Stimulated activated naive CD8-positive, alpha-beta T cell treated with anti-CD3 and anti-CD28 coated beads, Interleukin-15, amount 100 ng/mL, for 72 hours (primary cell): ENCODE measurements at regions not wholly inside any gene's neighbourhood (a gene's known extent, or its start where the extent isn't known, plus 50 kb on each side); places are given as distances from the start of the nearest gene placed in this dataset.

ENCODE experiments used
- ATAC-seq: fragments of 150-1000 bp; cut with Tn5 transposase; 2 replicates; pipeline ENCODE4 v1.10.0; 2021; ENCODE audit warnings: mild to moderate bottlenecking, moderate library complexity
- DNase-seq, 2 donors: peaks; one replicate each; pipeline ENCODE4 v3.0.0; 2021 to 2022
- H3K27ac Mint-ChIP-seq, 2 donors: one replicate each; pipeline ENCODE4 v1.8.0; 2022; ENCODE audit warnings: mild to moderate bottlenecking in 2 of 2, mixed read lengths in 2 of 2, moderate library complexity in 2 of 2
- H3K27me3 Mint-ChIP-seq: one replicate; pipeline ENCODE4 v1.8.0; 2022; ENCODE audit warnings: mixed read lengths
- H3K4me1 Mint-ChIP-seq: one replicate; pipeline ENCODE4 v1.8.0; 2022; ENCODE audit warnings: mild to moderate bottlenecking, mixed read lengths
- H3K4me3 Mint-ChIP-seq, 2 donors: one replicate each; pipeline ENCODE4 v1.8.0; 2022; ENCODE audit warnings: mild to moderate bottlenecking in 2 of 2, mixed read lengths in 2 of 2, moderate library complexity in 1 of 2
- H3K9me3 Mint-ChIP-seq, 2 donors: one replicate each; pipeline ENCODE4 v1.8.0; 2022; ENCODE audit warnings: mixed read lengths in 2 of 2

DNA sequence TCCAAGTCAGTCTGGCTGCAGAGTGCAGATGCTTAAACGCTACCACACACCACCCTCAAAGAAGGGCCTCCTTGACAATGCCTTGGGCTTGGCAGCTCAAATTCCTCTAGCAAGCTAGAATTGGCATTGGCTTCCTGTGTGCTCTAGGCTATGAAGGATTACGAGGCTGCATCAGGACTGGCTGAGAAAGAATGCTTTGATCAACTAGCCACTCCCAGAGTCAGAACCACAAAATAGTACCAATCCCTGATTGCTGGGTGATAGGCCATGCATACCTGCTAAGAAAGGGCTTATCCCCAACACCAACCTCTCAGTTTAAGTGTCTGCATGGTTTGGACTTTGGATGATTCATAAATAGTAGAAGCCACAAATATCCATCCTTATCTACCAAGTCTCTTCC, 504.9 kb downstream of the OMA1 start:
- no peak for DNase-seq
- no peak overlapping the region for H3K27ac Mint-ChIP-seq
- H3K4me1 Mint-ChIP-seq, result no peaks in the 10 kb centered on the region
- H3K4me3 Mint-ChIP-seq, result no peak overlapping the region
- no peaks in the 10 kb centered on the region for H3K9me3 Mint-ChIP-seq
- H3K27me3 Mint-ChIP-seq, result peaks cover 8% of the 10 kb centered on the region
- no peak for ATAC-seq

DNA sequence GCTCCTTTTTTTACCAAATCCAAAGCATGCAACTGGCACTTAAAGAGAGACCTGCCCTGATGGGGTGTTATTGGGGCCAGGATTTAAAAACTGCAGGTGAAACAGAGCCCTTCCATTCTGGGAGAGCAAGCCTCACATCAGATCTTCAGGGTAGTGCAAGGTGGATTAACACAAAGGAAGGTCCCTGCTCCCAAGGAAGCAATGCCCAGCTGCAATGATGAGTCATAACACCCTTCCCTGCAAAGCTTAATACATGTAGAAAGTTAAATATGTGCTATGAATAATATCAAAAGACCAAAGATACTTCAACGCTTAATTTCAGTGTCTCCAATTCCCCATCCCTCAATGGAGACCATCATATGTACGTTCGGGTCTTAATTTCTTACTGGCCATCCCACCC, 508.0 kb downstream of the OMA1 start:
- Mint-ChIP-seq H3K27me3 (peaks cover 8% of the 10 kb centered on the region), H3K27ac (no peak overlapping the region), H3K4me3 (no peak overlapping the region), H3K9me3 (no peaks in the 10 kb centered on the region), H3K4me1 (no peaks in the 10 kb centered on the region)
- DNase-seq (no peak), ATAC-seq (no peak)

GRCh38 chr1:58035523-58035922, 511.0 kb downstream of the OMA1 start:
- Mint-ChIP-seq H3K4me1 (no peaks in the 10 kb centered on the region), H3K27me3 (peaks cover 26% of the 10 kb centered on the region), H3K4me3 (no peak overlapping the region), H3K9me3 (no peaks in the 10 kb centered on the region), H3K27ac (no peak overlapping the region)
- DNase-seq, result no peak
- ATAC-seq, result no peak

DNA sequence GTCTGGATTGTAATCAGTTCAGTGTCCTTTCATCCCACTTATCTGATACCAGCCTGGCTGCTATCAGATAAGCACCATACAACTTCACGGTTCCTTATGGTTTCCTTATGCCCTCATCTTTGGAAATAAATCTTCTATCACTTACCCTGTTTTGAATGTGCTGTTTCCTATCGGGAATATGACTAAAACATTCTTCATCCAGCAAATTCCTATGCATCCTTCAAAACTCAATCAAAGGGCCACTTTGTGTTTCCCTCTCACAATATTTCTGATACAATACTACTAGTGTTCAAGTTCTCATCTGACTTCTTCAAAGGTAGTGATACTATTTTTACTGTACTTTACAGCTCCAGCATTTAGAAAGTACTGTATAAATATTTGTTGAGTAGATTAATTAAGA, 513.2 kb downstream of the OMA1 start:
- H3K4me3 Mint-ChIP-seq, result no peak overlapping the region
- no peaks in the 10 kb centered on the region for H3K9me3 Mint-ChIP-seq
- H3K27ac Mint-ChIP-seq, result no peak overlapping the region
- DNase-seq (no peak), ATAC-seq (no peak)
- H3K4me1 Mint-ChIP-seq, result no peaks in the 10 kb centered on the region
- H3K27me3 Mint-ChIP-seq, result peaks cover 18% of the 10 kb centered on the region

DNA sequence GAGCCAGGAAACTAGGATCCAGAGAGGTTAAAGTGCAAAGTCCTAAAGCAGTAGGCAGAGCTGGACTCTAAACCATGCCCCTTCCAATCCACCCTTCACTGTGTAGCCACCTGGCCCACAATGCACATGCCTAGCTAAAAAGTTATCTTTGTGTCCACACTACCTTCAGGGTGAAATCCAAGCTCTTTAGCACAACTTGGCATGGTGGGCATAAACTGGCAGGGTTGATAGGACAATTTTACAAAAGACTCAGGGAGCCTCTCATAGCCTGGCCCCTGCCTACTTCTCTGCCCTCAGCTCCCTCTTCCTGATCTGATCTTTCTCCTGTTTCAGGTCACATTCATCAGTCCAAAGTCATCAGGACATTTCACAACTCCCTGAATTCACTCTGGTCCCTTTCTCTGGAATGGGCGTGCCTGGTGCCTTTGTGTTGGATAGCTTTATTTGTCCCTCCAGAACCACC, 513.9 kb downstream of the OMA1 start:
- Mint-ChIP-seq H3K4me3 (no peak overlapping the region), H3K4me1 (no peaks in the 10 kb centered on the region), H3K9me3 (no peaks in the 10 kb centered on the region), H3K27ac (peak overlapping the region in 1 of 2 donors; percentile 79), H3K27me3 (peaks cover 18% of the 10 kb centered on the region)
- ATAC-seq (no peak), DNase-seq (no peak)

DNA sequence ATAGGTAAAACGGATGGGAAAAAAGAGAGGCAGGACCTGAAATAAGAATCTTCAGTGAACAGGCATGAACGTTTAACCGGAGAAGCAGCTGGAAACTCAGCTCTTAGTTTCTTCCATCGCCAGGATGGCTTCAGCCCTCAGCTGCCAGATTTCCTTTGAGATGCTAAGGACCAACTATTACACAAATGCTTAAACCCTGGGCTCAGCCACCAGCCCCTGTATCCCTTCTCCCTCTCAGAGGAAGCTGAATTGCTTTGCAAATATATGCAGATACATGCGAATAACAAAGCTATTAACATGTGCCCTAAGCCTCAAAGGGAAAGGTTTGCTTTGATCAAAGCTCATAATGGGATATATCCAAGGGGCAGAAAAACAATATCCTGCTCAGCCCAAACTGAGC, 515.1 kb downstream of the OMA1 start:
- Mint-ChIP-seq H3K4me1 (no peaks in the 10 kb centered on the region), H3K27ac (no peak overlapping the region), H3K27me3 (peaks cover 18% of the 10 kb centered on the region), H3K4me3 (no peak overlapping the region), H3K9me3 (no peaks in the 10 kb centered on the region)
- ATAC-seq (no peak), DNase-seq (no peak)

GRCh38 chr1:58030456-58030855, 516.1 kb downstream of the OMA1 start:
- DNase-seq (no peak), ATAC-seq (no peak)
- no peaks in the 10 kb centered on the region for H3K4me1 Mint-ChIP-seq
- H3K9me3 Mint-ChIP-seq, result no peaks in the 10 kb centered on the region
- H3K4me3 Mint-ChIP-seq, result no peak overlapping the region
- no peak overlapping the region for H3K27ac Mint-ChIP-seq
- peaks cover 18% of the 10 kb centered on the region for H3K27me3 Mint-ChIP-seq

- Mint-ChIP-seq H3K9me3 (no peaks in the 10 kb centered on the region), H3K27me3 (no peaks in the 10 kb centered on the region), H3K4me3 (no peak overlapping the region), H3K27ac (peak overlapping the region in 1 of 2 donors; percentile 80), H3K4me1 (no peaks in the 10 kb centered on the region)
- ATAC-seq (no peak), DNase-seq (no peak)
These were observed 528.9 kb downstream of the OMA1 start for GRCh38 chr1:58017641-58018040.

- Mint-ChIP-seq H3K27ac (no peak overlapping the region), H3K4me3 (no peak overlapping the region), H3K9me3 (no peaks in the 10 kb centered on the region), H3K4me1 (no peaks in the 10 kb centered on the region), H3K27me3 (no peaks in the 10 kb centered on the region)
- DNase-seq (no peak), ATAC-seq (no peak)
These were observed 533.3 kb downstream of the OMA1 start for GRCh38 chr1:58013237-58013636.

DNA sequence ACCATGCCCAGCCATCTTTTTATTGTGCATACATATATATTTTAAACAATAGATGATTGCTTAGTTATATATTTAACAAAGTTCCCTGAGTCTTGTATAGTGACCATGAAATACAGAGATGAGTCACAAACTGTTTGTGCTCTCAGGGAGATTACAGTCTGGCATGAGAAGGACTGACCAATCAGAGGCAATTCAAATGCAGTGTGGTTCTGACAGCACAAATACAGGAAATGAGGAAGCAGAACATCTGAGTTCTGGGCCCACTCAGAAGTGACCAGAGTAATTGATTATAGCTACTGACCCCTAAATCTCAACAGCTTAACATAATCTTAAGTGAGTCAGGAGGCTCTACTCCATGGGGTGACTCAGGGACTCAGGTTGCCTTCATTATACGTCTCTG, 534.5 kb downstream of the OMA1 start:
- Mint-ChIP-seq H3K9me3 (no peaks in the 10 kb centered on the region), H3K27me3 (no peaks in the 10 kb centered on the region), H3K4me1 (no peaks in the 10 kb centered on the region), H3K4me3 (no peak overlapping the region), H3K27ac (no peak overlapping the region)
- ATAC-seq, result no peak
- DNase-seq, result no peak

GRCh38 chr1:58006421-58007046, 540.0 kb downstream of the OMA1 start:
- Mint-ChIP-seq H3K27ac (no peak overlapping the region), H3K27me3 (peaks cover 8% of the 10 kb centered on the region), H3K9me3 (no peaks in the 10 kb centered on the region), H3K4me3 (no peak overlapping the region), H3K4me1 (no peaks in the 10 kb centered on the region)
- ATAC-seq (no peak), DNase-seq (no peak)

DNA sequence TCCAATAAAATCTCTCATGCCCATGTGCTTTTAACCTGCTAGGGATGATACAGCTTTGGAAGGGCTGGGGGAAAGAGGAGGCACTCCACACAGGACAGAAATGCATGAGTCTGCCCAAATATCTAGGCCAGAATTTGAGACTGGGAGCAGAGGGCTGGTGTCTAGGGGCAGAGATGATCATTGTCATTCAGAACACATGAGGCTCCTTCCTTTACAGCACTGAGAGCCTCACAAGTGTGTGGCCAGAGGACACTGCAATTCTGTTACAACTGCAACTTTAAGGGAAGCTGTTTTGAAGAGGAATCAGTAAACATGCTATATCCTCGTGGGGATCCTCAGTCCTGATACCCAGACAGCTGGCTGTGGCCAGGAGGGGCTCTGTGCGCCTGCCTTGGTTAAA, 541.3 kb downstream of the OMA1 start:
- Mint-ChIP-seq H3K4me1 (no peaks in the 10 kb centered on the region), H3K27me3 (peaks cover 8% of the 10 kb centered on the region)
- no peak for ATAC-seq

GRCh38 chr1:58003988-58004387, 542.5 kb downstream of the OMA1 start:
- Mint-ChIP-seq H3K27ac (no peak overlapping the region), H3K9me3 (no peaks in the 10 kb centered on the region), H3K4me1 (no peaks in the 10 kb centered on the region), H3K27me3 (peaks cover 8% of the 10 kb centered on the region), H3K4me3 (no peak overlapping the region)
- ATAC-seq (no peak), DNase-seq (no peak)

More for the DNA sequence above, 541.3 kb downstream of the OMA1 start:
- Mint-ChIP-seq H3K9me3 (no peaks in the 10 kb centered on the region), H3K27ac (no peak overlapping the region), H3K4me3 (no peak overlapping the region)
- no peak for DNase-seq

- ATAC-seq, result no peak
- DNase-seq, result no peak
- Mint-ChIP-seq H3K4me3 (no peak overlapping the region), H3K27ac (no peak overlapping the region), H3K27me3 (peaks cover 8% of the 10 kb centered on the region), H3K9me3 (no peaks in the 10 kb centered on the region), H3K4me1 (no peaks in the 10 kb centered on the region)
These were observed 543.5 kb downstream of the OMA1 start for GRCh38 chr1:58003059-58003458.

- H3K9me3 Mint-ChIP-seq, result no peaks in the 10 kb centered on the region
- H3K4me1 Mint-ChIP-seq, result no peaks in the 10 kb centered on the region
- no peak overlapping the region for H3K4me3 Mint-ChIP-seq
- DNase-seq (no peak), ATAC-seq (no peak)
- no peak overlapping the region for H3K27ac Mint-ChIP-seq
- peaks cover 16% of the 10 kb centered on the region for H3K27me3 Mint-ChIP-seq
These were observed 545.7 kb downstream of the OMA1 start for GRCh38 chr1:58000821-58001220.

- Mint-ChIP-seq H3K27ac (no peak overlapping the region), H3K4me3 (no peak overlapping the region), H3K27me3 (peaks cover 16% of the 10 kb centered on the region), H3K9me3 (no peaks in the 10 kb centered on the region), H3K4me1 (no peaks in the 10 kb centered on the region)
- ATAC-seq (no peak), DNase-seq (no peak)
These were observed 546.4 kb downstream of the OMA1 start for GRCh38 chr1:58000116-58000515.

DNA sequence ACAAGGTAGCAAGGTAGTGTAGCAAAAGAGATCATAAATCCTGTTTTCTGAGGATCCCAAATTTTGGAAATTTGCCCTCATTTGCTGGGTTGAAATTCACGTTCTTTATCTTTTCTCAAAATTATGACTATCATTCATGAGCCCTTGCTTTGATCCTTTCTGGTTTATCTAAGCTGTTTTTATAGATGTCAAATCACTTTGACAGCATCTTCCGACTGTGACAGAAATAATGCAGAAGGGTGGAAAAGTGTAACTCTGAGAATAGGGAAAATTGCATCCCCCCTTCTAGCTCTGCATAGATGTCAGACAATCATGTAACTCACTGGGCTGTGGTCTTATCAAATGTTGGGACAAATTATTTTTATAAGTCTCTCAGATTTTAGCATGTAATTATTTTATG, 550.1 kb downstream of the OMA1 start:
- H3K4me1 Mint-ChIP-seq, result no peaks in the 10 kb centered on the region
- H3K27me3 Mint-ChIP-seq, result peaks cover 8% of the 10 kb centered on the region
- H3K4me3 Mint-ChIP-seq, result no peak overlapping the region
- no peak overlapping the region for H3K27ac Mint-ChIP-seq
- H3K9me3 Mint-ChIP-seq, result no peaks in the 10 kb centered on the region
- no peak for DNase-seq
- ATAC-seq, result no peak
